NCI-H2107 (cell line): ENCODE measurements at regions not wholly inside any gene's neighbourhood (a gene's known extent, or its start where the extent isn't known, plus 50 kb on each side); places are given as distances from the start of the nearest gene placed in this dataset.

Source experiments
- DNase-seq: peaks from one replicate; lab custom pipeline; 2025; lab: John Stamatoyannopoulos, UW

DNA sequence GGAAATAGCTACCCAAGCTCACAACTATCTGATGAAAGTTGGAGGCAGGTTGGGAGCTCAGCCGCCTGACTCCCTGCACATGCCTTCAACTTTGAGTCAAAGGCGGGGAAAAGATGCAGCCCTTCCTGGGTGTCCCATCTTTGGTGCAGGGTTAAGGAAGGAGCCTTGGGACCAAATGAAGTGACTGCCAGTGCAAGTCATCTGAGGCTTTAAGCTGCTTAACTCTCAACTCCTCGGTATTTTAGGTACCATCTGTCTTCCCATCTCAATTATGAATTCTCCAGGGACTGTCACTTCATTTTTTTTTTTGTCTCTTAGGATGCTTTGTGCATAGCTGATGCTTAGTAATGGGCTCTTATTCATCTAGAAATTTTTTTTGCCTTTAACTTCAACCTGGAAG is 408.8 kb upstream of the C2CD4B start:
- DNase-seq = no peak

GRCh38 chr15:62578546-62578945 is 413.5 kb upstream of the C2CD4B start:
- no peak for DNase-seq

GRCh38 chr15:62578960-62579359 is 413.9 kb upstream of the C2CD4B start:
- DNase-seq = no peak

DNA sequence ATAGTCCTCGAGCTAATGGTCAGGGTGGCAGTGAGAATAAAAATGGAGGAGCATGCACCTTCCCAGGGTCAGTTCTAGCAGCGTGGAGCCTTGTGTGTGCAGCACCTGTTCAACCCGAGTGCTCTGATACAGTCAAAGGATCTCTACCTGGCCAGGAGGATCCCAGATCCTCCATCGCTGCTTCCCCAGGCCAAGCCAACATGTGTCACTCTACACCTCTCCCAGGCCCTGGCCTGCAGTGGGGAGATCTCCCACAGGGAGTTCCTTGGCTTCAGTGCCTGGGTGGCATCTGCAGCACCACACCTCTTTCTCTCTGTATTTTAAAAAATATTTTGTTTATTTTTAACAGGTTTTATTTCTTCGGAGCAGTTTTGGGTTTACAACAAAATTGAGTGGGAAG is 414.8 kb upstream of the C2CD4B start:
- DNase-seq = no peak

- DNase-seq = no peak
Observed at GRCh38 chr15:62582580-62582979, 417.5 kb upstream of the C2CD4B start.

- DNase-seq = no peak
Observed at GRCh38 chr15:62584301-62585235, 419.5 kb upstream of the C2CD4B start.

GRCh38 chr15:62588938-62589670 is 424.0 kb upstream of the C2CD4B start:
- DNase-seq = no peak

- no peak for DNase-seq
Observed at GRCh38 chr15:62591842-62592838, 427.1 kb upstream of the C2CD4B start.

- DNase-seq = no peak
Observed at GRCh38 chr15:62592920-62593319, 427.8 kb upstream of the C2CD4B start.

- no peak for DNase-seq
Observed at GRCh38 chr15:62593681-62594399, 428.8 kb upstream of the C2CD4B start.

DNA sequence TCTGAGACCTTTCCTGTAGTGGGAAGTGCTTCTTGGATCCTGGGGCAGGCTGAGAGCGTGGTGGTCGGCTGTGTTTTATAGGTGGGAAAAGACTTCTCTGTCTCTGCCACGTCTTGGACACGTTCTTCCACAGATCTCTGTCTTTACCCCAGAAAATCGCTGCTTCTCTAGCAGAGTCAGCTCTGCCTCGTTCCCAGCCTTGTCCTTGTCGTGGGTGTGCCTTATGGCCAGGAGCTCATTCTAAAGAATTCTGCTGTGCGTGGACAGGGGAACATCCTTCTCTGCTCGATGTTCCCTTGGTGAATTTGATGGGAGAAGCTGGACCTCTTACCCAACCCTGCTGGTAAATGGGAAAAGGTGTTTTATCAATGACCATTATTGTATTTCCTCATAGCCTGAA is 433.1 kb upstream of the C2CD4B start:
- DNase-seq = no peak

- no peak for DNase-seq
Observed at GRCh38 chr15:62599791-62600777, 435.0 kb upstream of the C2CD4B start.

DNA sequence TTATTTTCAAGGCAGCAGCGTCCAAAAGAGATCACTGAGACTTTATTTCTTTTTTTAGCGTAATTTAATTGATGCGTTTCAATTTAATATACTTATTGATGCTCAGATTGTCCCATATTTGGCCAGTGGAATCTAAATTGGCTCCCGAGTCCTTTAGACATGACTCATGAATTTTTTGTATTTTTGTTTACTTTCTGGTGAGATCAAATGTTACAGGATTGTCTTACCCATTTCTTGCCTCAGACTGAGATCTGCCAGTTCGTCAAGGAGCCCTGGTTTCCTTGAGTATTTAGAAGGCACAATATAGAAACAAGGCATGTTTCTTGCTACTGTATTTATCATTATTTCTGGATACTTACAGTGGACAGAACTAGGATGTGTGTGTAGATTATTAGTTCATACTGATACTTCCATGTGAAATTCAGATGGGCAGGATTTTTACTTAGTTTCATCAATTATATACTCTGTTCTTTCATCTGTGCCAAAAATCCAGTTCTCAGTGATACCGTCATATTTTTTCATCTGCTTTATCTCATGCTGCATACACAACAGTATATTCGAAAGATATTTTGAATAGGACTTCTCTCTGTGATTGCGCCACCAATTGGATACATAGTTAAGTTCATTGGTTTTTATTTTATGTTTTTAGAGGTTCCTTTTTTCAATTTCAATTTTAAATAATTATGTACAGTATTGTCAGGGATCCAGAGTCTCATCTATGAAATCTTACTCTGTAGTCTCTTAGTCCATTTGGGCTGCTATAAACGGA is 436.9 kb upstream of the C2CD4B start:
- DNase-seq = no peak

DNA sequence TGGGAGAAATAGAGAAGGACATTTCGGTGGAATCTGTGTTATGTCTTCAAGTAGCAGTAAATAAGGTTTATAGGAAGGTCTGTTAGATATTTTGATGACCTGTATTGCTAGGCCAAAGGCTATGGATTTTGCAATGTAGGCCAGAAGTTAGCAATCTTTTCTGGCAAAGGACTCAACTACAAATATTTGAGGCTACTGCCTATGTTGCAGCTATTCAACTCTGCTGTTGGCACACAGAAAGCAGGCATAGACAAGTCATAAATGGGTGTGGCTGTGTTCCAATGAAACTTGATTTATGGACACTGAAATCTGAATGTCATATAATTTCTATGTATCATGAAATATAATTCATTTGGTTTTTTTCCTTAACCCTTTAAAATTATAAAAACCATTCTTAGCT is 438.7 kb upstream of the C2CD4B start:
- no peak for DNase-seq

- no peak for DNase-seq
Observed at GRCh38 chr15:62605282-62605681, 437.3 kb upstream of the TPM1 start.

DNA sequence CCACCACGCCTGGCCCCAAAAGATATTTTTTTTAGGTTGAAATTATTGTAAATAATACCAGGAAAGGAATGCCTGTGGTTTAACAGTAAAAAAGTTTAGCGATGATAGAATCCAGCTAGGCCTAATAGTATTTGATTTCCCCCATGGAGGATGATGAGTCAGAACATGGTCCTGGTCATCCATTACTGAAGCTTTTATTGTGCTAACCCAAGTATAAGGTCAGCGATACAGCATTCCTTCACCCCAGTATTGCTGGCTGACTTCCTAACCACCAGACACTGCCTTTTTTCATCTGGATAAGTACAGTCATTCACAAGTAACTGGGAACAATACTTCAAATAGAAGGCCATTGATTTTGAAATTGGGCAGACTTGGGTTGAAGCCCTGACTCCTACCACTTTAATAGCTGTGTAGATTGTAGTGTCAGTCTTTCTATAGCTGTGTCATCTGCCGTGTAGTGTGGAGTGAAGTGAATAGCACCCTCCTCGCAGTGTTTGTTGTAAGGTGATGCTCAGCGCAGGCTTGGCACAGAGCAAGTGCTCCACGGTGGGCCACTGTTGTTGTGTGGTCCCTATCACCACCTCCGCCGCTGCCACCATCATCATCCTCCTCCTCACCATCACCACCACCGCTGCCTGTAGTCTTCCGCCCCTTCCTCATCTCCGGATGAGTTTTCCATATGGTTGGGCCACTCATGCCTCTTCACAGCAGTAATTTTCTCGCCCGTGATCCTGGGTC is 436.0 kb upstream of the TPM1 start:
- no peak for DNase-seq

DNA sequence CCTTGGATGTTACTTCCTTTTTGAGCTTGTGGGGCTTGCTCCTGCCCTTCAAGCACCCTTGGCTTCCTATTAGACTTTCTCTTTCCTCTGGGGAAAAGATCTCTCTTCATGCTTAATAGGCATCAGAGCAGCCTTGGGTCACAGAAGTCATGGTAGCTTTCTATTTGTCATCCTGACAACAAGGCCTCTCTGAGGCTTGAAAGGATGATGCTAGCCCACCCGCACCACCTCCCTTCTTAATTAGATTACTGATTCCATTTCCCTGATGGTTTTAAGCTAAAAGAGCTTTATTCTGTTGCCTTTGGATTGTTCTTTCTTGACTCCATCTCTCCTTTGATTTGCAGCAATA is 435.5 kb upstream of the TPM1 start:
- no peak for DNase-seq

- DNase-seq = no peak
Observed at GRCh38 chr15:62607643-62608042, 434.9 kb upstream of the TPM1 start.

DNA sequence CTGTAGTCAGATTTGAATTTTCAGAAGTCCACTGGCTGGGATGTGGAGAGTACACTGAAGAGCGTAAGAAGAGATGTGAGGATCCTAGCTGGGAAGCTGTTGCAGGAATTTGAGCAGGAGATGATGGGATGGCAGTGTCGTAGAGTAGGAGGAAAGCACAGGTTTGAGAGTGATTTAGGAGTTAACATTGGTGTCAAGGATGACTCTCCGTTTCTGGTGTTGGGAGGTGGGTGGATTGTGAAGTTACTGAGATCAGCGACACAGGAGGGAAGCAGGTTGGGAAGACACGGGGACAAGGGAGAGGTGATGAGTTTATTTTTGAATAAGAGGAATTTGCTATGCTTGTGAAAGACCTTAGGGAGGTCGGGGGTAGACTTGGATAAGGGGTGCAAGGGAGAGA is 434.2 kb upstream of the TPM1 start:
- no peak for DNase-seq
